ENCODE measurements at regions not wholly inside any gene's neighbourhood (a gene's known extent, or its start where the extent isn't known, plus 50 kb on each side); places are given as distances from the start of the nearest gene placed in this dataset.
"Not testable (repeated sequence)": the region's sequence is repeated elsewhere in the genome, so short reads cannot be mapped to it uniquely, and the experiment has no call there.

GRCh38 chr12:131389054-131390013 is 321.6 kb upstream of the SFSWAP start:
- no peak for DNase-seq (ENCODE audit: low read depth in 2 of 2)

GRCh38 chr12:131390412-131391334 is 320.2 kb upstream of the SFSWAP start:
- DNase-seq (ENCODE audit: low read depth in 2 of 2), result no peak

GRCh38 chr12:131391399-131391798 is 319.5 kb upstream of the SFSWAP start:
- DNase-seq (ENCODE audit: low read depth in 2 of 2), result no peak

GRCh38 chr12:131394752-131395151 is 316.1 kb upstream of the SFSWAP start:
- not testable (repeated sequence) for DNase-seq (ENCODE audit: low read depth in 2 of 2)

GRCh38 chr12:131395209-131395684 is 315.6 kb upstream of the SFSWAP start:
- DNase-seq (ENCODE audit: low read depth in 2 of 2), result not testable (repeated sequence)

- no peak for DNase-seq (ENCODE audit: low read depth in 2 of 2)
These were observed 314.8 kb upstream of the SFSWAP start for GRCh38 chr12:131395971-131396573.

- DNase-seq (ENCODE audit: low read depth in 2 of 2), result no peak
These were observed 313.3 kb upstream of the SFSWAP start for GRCh38 chr12:131397493-131398181.

GRCh38 chr12:131399000-131399399 is 311.9 kb upstream of the SFSWAP start:
- DNase-seq (ENCODE audit: low read depth in 2 of 2), result no peak

- not testable (repeated sequence) for DNase-seq (ENCODE audit: low read depth in 2 of 2)
These were observed 310.1 kb upstream of the SFSWAP start for GRCh38 chr12:131400668-131401294.

- DNase-seq (ENCODE audit: low read depth in 2 of 2), result not testable (repeated sequence)
These were observed 308.8 kb upstream of the SFSWAP start for GRCh38 chr12:131401907-131402633.

- no peak for DNase-seq (ENCODE audit: low read depth in 2 of 2)
These were observed 308.0 kb upstream of the SFSWAP start for GRCh38 chr12:131402781-131403396.

GRCh38 chr12:131403676-131404075 is 307.2 kb upstream of the SFSWAP start:
- no peak for DNase-seq (ENCODE audit: low read depth in 2 of 2)

GRCh38 chr12:131404705-131405104 is 306.2 kb upstream of the SFSWAP start:
- DNase-seq (ENCODE audit: low read depth in 2 of 2), result no peak

GRCh38 chr12:131407221-131408035 is 303.5 kb upstream of the SFSWAP start:
- no peak for DNase-seq (ENCODE audit: low read depth in 2 of 2)

GRCh38 chr12:131408036-131408365 is 302.9 kb upstream of the SFSWAP start:
- no peak for DNase-seq (ENCODE audit: low read depth in 2 of 2)

GRCh38 chr12:131408484-131408883 is 302.4 kb upstream of the SFSWAP start:
- no peak for DNase-seq (ENCODE audit: low read depth in 2 of 2)

GRCh38 chr12:131409211-131409610 is 301.7 kb upstream of the SFSWAP start:
- DNase-seq (ENCODE audit: low read depth in 2 of 2), result no peak

- DNase-seq (ENCODE audit: low read depth in 2 of 2), result not testable (repeated sequence)
These were observed 299.1 kb upstream of the SFSWAP start for GRCh38 chr12:131411827-131412226.

- no peak for DNase-seq (ENCODE audit: low read depth in 2 of 2)
These were observed 297.9 kb upstream of the SFSWAP start for GRCh38 chr12:131413006-131413405.

All from stimulated activated CD4-positive, alpha-beta T cell treated with anti-CD3 and anti-CD28 coated beads, Interleukin-12 subunit alpha, Interleukin-12 subunit beta, amount 100 ng/mL, for 24 hours (primary cell).